IMR-90 (cell line): ENCODE measurements at regions not wholly inside any gene's neighbourhood (a gene's known extent, or its start where the extent isn't known, plus 50 kb on each side); places are given as distances from the start of the nearest gene placed in this dataset.

Experiments used
- CHD1 ChIP-seq: IDR thresholded peaks from 2 replicates; pipeline ENCODE4 v1.6.1; 2012; ENCODE audit warnings: low read depth, low read length, improper control_type of control experiment
- CTCF ChIP-seq: conservative IDR thresholded peaks from 2 replicates; pipeline ENCODE4 v1.5.1; 2012; ENCODE audit warnings: mild to moderate bottlenecking, low read depth, low read length, improper control_type of control experiment
- MAFK ChIP-seq: IDR thresholded peaks from 2 replicates; pipeline ENCODE4 v1.6.1; 2012; ENCODE audit warnings: low read depth, low read length, improper control_type of control experiment
- POLR2A ChIP-seq: IDR thresholded peaks from 2 replicates; pipeline ENCODE4 v1.6.1; 2012; ENCODE audit warnings: mild to moderate bottlenecking, low read depth, low read length
- RAD21 ChIP-seq: IDR thresholded peaks from 2 replicates; pipeline ENCODE4 v1.6.1; 2012; ENCODE audit warnings: low read length, improper control_type of control experiment
- RFX5 ChIP-seq: IDR thresholded peaks from 2 replicates; pipeline ENCODE4 v1.8.0; 2012; ENCODE audit warnings: low read depth, mild to moderate bottlenecking, low read length, moderate library complexity
- SMC3 ChIP-seq: fragments of 150-350 bp; IDR thresholded peaks from 2 replicates; pipeline ENCODE4 v1.6.1; 2016; ENCODE audit warnings: low read depth, mild to moderate bottlenecking, antibody characterized with exemption, low read length, moderate library complexity

- TF ChIP-seq POLR2A (no peak), RFX5 (no peak), CTCF (no peak), MAFK (no peak), SMC3 (no peak), CHD1 (no peak), RAD21 (no peak)
Observed at GRCh38 chr17:20823905-20824304, 218.9 kb downstream of the USP22 start.
